ENCODE measurements at regions not wholly inside any gene's neighbourhood (a gene's known extent, or its start where the extent isn't known, plus 50 kb on each side); places are given as distances from the start of the nearest gene placed in this dataset.
"Not testable (repeated sequence)": the region's sequence is repeated elsewhere in the genome, so short reads cannot be mapped to it uniquely, and the experiment has no call there.

DNA sequence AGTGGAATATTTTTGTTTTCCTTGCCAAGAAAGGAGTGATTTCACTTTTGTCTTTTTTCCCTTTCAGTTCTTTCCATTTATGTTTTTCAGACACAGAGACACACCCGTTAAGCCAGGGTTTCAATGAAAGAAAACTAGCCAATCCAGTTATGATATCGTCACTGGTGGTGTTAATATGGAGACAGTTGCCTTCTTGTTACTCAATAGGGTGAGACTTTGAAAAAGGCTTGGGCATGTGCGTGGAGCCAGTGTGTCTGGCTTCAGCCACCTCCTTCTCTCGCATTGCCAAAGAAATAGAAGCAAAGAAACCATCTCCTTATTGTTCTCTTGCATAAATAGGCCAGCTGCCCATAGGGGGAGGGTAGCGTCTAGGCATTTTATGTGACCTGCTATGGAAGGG is 84.1 kb upstream of the DLX6 start:
- Histone ChIP-seq H3K4me3 (ENCODE audit: low read depth, low read length) (no peak overlapping the region), H2AFZ (ENCODE audit: low read length, unreplicated experiment) (no peak overlapping the region), H3K79me2 (ENCODE audit: control insufficient read depth, insufficient read depth, low read length, unreplicated experiment) (no peaks in the 10 kb centered on the region), H3K36me3 (ENCODE audit: insufficient read depth, low read length) (no peaks in the 10 kb centered on the region), H3K4me1 (ENCODE audit: control insufficient read depth, insufficient read depth, low read length, unreplicated experiment) (no peaks in the 10 kb centered on the region), H3K27ac (ENCODE audit: low read depth, low read length) (no peak overlapping the region), H3K27me3 (ENCODE audit: insufficient read depth, low read length) (no peaks in the 10 kb centered on the region)

DNA sequence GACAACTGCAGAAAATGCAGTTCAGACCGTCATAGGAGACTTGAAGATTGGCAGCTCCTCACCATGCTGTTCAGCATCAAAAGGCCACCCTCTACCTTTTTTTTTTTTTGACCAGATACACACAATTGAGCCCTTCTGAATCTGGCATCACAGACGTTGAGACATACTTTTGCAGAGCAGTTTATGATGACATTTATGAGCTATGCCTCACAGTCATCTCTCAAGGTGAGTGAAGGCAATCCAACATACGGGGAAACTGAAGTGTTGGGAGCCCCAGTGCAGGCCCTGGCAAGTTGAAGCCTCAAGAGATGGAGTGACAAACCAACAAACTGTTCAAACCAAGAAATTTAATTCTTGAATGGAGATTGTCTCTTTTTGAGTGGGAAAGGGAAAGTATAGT is 83.6 kb upstream of the DLX6 start:
- Histone ChIP-seq H3K79me2 (ENCODE audit: control insufficient read depth, insufficient read depth, low read length, unreplicated experiment) (no peaks in the 10 kb centered on the region), H2AFZ (ENCODE audit: low read length, unreplicated experiment) (no peak overlapping the region), H3K36me3 (ENCODE audit: insufficient read depth, low read length) (no peaks in the 10 kb centered on the region), H3K4me3 (ENCODE audit: low read depth, low read length) (no peak overlapping the region), H3K4me1 (ENCODE audit: control insufficient read depth, insufficient read depth, low read length, unreplicated experiment) (no peaks in the 10 kb centered on the region), H3K27ac (ENCODE audit: low read depth, low read length) (no peak overlapping the region), H3K27me3 (ENCODE audit: insufficient read depth, low read length) (no peaks in the 10 kb centered on the region)

DNA sequence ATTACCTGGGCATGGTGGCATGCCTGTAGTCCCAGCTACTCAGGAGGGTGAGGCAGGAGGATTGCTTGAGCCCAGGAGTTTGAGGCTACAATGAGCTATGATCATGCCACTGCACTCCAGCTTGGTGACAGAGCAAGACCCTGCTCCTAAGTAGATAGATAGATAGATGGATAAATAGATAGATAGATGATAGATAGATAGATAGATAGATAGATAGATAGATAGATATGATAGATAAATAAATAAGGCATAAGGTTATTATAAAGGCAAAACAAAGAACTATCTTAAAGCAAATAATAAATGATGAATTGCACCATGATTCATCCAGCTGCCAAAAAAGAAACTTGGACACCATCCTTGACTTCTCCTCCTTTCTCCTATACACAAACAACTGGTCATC is 82.0 kb upstream of the DLX6 start:
- H3K4me3 ChIP-seq (ENCODE audit: low read depth, low read length); H3K27ac ChIP-seq (ENCODE audit: low read depth, low read length); H3K4me1 ChIP-seq (ENCODE audit: control insufficient read depth, insufficient read depth, low read length, unreplicated experiment); H3K36me3 ChIP-seq (ENCODE audit: insufficient read depth, low read length); H2AFZ ChIP-seq (ENCODE audit: low read length, unreplicated experiment); H3K27me3 ChIP-seq (ENCODE audit: insufficient read depth, low read length); H3K79me2 ChIP-seq (ENCODE audit: control insufficient read depth, insufficient read depth, low read length, unreplicated experiment): not testable (repeated sequence)

DNA sequence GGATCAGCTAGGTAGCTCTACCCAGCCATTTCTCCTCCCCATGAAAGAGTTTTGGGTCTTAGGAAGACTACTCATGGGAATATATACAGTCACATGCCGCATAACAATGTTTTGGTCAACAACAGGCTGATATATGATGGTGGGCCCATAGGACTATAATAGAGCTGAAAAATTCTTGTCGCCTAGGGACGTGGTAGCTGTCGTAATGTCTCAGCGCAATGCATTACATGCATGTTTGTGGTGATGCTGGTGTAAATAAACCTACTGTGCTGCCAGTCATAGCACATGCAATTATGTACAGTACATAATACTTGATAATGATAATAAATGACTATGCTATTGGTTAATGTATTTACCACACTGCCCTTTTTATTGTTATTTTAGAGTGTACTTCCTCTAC is 78.2 kb upstream of the DLX6 start:
- Histone ChIP-seq H3K79me2 (ENCODE audit: control insufficient read depth, insufficient read depth, low read length, unreplicated experiment) (no peaks in the 10 kb centered on the region), H3K36me3 (ENCODE audit: insufficient read depth, low read length) (no peaks in the 10 kb centered on the region), H2AFZ (ENCODE audit: low read length, unreplicated experiment) (no peak overlapping the region), H3K4me1 (ENCODE audit: control insufficient read depth, insufficient read depth, low read length, unreplicated experiment) (no peaks in the 10 kb centered on the region), H3K27ac (ENCODE audit: low read depth, low read length) (no peak overlapping the region), H3K27me3 (ENCODE audit: insufficient read depth, low read length) (no peaks in the 10 kb centered on the region), H3K4me3 (ENCODE audit: low read depth, low read length) (no peak overlapping the region)

DNA sequence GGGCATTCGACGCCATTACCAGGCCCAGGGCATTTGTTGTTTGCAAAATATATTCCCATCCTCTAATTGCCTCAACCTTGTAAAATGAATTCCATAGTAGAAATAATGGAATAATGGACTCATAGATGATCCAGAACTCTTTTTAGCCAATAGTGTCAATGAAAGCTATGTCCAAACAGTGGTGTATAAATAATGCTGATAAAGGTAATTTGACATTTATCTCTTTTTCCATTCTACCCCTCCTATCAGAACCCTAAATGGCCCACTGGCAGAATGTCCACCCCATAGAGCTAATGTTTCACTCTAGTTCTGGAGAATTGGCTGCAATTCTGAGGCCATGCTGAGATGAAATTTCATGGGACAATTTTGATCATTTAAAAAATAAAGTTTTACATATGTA is 76.4 kb upstream of the DLX6 start:
- Histone ChIP-seq H3K36me3 (ENCODE audit: insufficient read depth, low read length) (no peaks in the 10 kb centered on the region), H3K79me2 (ENCODE audit: control insufficient read depth, insufficient read depth, low read length, unreplicated experiment) (no peaks in the 10 kb centered on the region), H3K4me1 (ENCODE audit: control insufficient read depth, insufficient read depth, low read length, unreplicated experiment) (no peaks in the 10 kb centered on the region), H3K27ac (ENCODE audit: low read depth, low read length) (no peak overlapping the region), H2AFZ (ENCODE audit: low read length, unreplicated experiment) (no peak overlapping the region), H3K4me3 (ENCODE audit: low read depth, low read length) (no peak overlapping the region), H3K27me3 (ENCODE audit: insufficient read depth, low read length) (no peaks in the 10 kb centered on the region)

DNA sequence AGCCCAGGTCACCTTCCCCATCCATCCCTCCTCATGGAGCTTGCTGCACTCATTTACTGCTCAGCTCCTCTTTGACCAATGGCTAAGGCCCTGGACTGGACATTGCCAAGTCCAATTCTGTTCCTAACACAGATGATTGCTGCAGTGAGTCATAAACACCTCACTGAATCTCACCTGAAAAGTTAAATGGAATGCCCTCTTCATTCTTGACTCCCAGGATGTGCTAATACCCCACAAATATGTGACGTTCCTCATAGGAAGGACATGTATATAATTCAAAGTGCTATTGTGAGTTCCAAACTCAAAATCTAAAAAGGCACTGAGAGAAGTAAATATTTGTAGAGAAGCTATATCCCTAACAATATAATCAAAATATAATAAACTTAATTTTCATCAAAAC is 73.5 kb upstream of the DLX6 start:
- Histone ChIP-seq H3K27me3 (ENCODE audit: insufficient read depth, low read length) (no peaks in the 10 kb centered on the region), H3K4me1 (ENCODE audit: control insufficient read depth, insufficient read depth, low read length, unreplicated experiment) (no peaks in the 10 kb centered on the region), H3K4me3 (ENCODE audit: low read depth, low read length) (no peak overlapping the region), H3K27ac (ENCODE audit: low read depth, low read length) (no peak overlapping the region), H2AFZ (ENCODE audit: low read length, unreplicated experiment) (no peak overlapping the region), H3K36me3 (ENCODE audit: insufficient read depth, low read length) (no peaks in the 10 kb centered on the region), H3K79me2 (ENCODE audit: control insufficient read depth, insufficient read depth, low read length, unreplicated experiment) (no peaks in the 10 kb centered on the region)

DNA sequence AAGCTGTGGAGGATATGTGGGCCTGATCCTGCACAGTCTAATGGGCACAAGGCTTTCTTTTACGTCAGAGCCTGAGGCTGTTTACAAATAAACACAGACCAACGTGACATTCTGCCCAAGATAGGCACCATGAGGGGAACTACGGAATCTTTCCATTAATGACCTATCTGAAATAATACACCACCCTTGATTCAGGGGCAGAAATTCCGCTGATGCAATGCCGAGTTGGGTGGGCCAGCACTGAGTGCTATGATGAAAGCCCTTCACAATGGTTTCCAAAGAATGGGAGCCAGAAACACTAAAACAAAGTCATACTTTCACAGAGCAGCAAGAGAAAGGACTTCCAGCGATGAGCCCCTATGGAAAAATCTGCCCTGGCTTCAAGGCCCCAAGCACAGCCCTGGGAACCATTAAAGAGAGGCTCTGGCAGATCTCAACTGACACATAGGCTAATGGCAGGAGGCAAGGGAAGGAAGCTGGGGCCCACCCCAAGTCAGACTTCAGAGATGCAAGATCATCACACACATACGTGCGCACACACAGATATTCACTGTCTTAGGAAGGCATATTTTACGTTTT is 72.2 kb upstream of the DLX6 start:
- H3K4me1 ChIP-seq (ENCODE audit: control insufficient read depth, insufficient read depth, low read length, unreplicated experiment) = no peaks in the 10 kb centered on the region
- H3K36me3 ChIP-seq (ENCODE audit: insufficient read depth, low read length) = no peaks in the 10 kb centered on the region
- no peaks in the 10 kb centered on the region for H3K79me2 ChIP-seq (ENCODE audit: control insufficient read depth, insufficient read depth, low read length, unreplicated experiment)
- H2AFZ ChIP-seq (ENCODE audit: low read length, unreplicated experiment) = no peak overlapping the region
- no peak overlapping the region for H3K4me3 ChIP-seq (ENCODE audit: low read depth, low read length)
- H3K27me3 ChIP-seq (ENCODE audit: insufficient read depth, low read length) = no peaks in the 10 kb centered on the region
- H3K27ac ChIP-seq (ENCODE audit: low read depth, low read length) = no peak overlapping the region

DNA sequence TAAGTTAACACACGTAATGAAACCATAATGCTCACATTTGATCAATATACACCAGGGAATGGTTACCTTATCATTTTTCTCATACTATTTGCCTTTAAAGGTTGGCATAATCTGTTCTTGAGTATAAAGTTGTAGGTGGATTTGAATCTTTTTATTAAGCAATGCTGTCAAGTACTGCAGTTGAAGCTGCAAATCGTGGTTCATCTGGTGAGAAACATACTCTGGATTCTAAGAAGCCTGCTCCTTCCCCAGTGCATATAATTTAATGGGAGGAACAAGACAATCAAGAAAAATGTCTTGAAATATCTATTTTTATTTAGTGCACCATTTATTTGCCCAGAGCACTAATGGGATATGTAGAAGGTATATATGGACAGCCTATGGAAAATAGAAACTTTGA is 68.7 kb upstream of the DLX6 start:
- Histone ChIP-seq H3K36me3 (ENCODE audit: insufficient read depth, low read length) (no peaks in the 10 kb centered on the region), H2AFZ (ENCODE audit: low read length, unreplicated experiment) (no peak overlapping the region), H3K27ac (ENCODE audit: low read depth, low read length) (no peak overlapping the region), H3K79me2 (ENCODE audit: control insufficient read depth, insufficient read depth, low read length, unreplicated experiment) (no peaks in the 10 kb centered on the region), H3K4me1 (ENCODE audit: control insufficient read depth, insufficient read depth, low read length, unreplicated experiment) (no peaks in the 10 kb centered on the region), H3K4me3 (ENCODE audit: low read depth, low read length) (no peak overlapping the region), H3K27me3 (ENCODE audit: insufficient read depth, low read length) (no peaks in the 10 kb centered on the region)

DNA sequence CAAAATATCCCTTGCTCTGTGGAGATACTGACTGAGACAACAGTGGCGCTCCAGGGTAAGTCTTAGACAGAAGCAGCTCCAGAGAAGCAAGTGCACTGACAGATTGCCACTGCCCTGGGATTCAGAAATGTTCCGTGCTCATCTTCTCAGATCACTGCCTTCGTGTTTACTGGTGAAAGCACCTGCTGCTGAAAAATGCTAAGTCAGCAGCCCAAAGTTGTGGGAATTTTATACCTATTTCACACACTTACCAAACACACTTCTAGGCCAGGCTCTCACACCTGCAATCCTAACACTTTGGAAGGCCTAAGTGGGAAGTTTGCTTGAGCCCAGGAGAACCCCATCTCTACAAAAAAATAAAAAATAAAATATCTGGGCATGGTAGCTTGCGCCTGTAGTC is 63.2 kb upstream of the DLX6 start:
- Histone ChIP-seq H3K79me2 (ENCODE audit: control insufficient read depth, insufficient read depth, low read length, unreplicated experiment) (no peaks in the 10 kb centered on the region), H3K4me3 (ENCODE audit: low read depth, low read length) (no peak overlapping the region), H3K36me3 (ENCODE audit: insufficient read depth, low read length) (no peaks in the 10 kb centered on the region), H3K4me1 (ENCODE audit: control insufficient read depth, insufficient read depth, low read length, unreplicated experiment) (no peaks in the 10 kb centered on the region), H2AFZ (ENCODE audit: low read length, unreplicated experiment) (no peak overlapping the region), H3K27ac (ENCODE audit: low read depth, low read length) (no peak overlapping the region), H3K27me3 (ENCODE audit: insufficient read depth, low read length) (no peaks in the 10 kb centered on the region)

DNA sequence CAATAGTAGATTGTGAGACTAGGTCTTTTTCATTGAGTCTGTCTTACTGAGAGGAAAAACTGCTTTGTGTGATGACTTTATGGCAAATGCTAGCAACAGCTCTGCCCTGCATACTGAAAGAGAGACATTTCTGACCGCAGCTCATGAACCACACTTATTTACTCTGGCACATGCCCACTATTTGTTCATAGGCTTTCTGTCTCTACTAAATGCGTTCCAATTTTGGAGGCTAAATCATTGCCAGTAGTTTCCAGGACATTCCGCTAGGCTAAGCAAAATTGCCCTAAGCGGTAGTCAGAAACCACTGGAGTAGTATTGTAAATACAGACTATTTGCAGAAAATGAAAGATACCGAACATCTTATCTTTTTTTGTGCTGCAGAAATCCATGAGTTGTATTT is 55.6 kb upstream of the DLX6 start:
- peak overlapping the region; percentile 28 for H3K4me3 ChIP-seq (ENCODE audit: low read depth, low read length)
- H3K27ac ChIP-seq (ENCODE audit: low read depth, low read length) = peak overlapping the region; percentile 56
- peaks cover 40% of the 10 kb centered on the region for H3K4me1 ChIP-seq (ENCODE audit: control insufficient read depth, insufficient read depth, low read length, unreplicated experiment)
- H3K36me3 ChIP-seq (ENCODE audit: insufficient read depth, low read length) = no peaks in the 10 kb centered on the region
- H3K79me2 ChIP-seq (ENCODE audit: control insufficient read depth, insufficient read depth, low read length, unreplicated experiment) = no peaks in the 10 kb centered on the region
- no peak overlapping the region for H2AFZ ChIP-seq (ENCODE audit: low read length, unreplicated experiment)
- no peaks in the 10 kb centered on the region for H3K27me3 ChIP-seq (ENCODE audit: insufficient read depth, low read length)

DNA sequence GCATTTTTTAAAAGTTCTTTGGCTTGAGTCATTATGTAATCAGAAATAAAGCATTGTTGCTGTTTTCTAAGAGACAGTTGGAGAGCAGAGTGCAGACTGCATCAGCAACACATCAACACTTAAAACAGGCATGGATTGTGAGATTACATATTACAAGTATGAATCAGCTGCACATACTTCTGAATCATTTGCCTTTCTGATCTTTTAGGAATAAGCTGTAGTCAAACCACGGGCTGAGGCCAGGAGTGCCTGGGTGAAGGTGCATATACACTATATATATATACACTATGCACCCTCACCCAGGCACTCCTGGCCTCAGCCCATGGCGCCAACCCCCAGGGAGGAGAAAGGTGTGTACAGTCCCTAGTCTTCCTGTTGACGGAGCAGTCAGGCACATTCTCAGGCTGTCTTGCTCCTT is 52.4 kb upstream of the DLX6 start:
- Histone ChIP-seq H3K27ac (ENCODE audit: low read depth, low read length) (peak overlapping the region; percentile 56), H3K4me1 (ENCODE audit: control insufficient read depth, insufficient read depth, low read length, unreplicated experiment) (peaks cover 40% of the 10 kb centered on the region), H2AFZ (ENCODE audit: low read length, unreplicated experiment) (no peak overlapping the region), H3K27me3 (ENCODE audit: insufficient read depth, low read length) (no peaks in the 10 kb centered on the region), H3K4me3 (ENCODE audit: low read depth, low read length) (no peak overlapping the region), H3K36me3 (ENCODE audit: insufficient read depth, low read length) (no peaks in the 10 kb centered on the region), H3K79me2 (ENCODE audit: control insufficient read depth, insufficient read depth, low read length, unreplicated experiment) (no peaks in the 10 kb centered on the region)

Data from ACC112 (cell line).